HUES6 (cell line): ENCODE measurements at regions not wholly inside any gene's neighbourhood (a gene's known extent, or its start where the extent isn't known, plus 50 kb on each side); places are given as distances from the start of the nearest gene placed in this dataset.

Experiments
- H3K27ac ChIP-seq: 2 replicates; pipeline ENCODE4 v1.7.0; 2013; ENCODE audit warnings: low read depth, mild to moderate bottlenecking, low read length, inconsistent platforms
- H3K27me3 ChIP-seq: 2 replicates; pipeline ENCODE4 v1.6.1; 2013; ENCODE audit warnings: low read length; ENCODE audit not compliant: control insufficient read depth, insufficient read depth
- H3K36me3 ChIP-seq: 2 replicates; pipeline ENCODE4 v1.6.1; 2013; ENCODE audit warnings: low read length; ENCODE audit not compliant: control insufficient read depth, insufficient read depth
- H3K4me1 ChIP-seq: 2 replicates; pipeline ENCODE4 v1.6.1; 2013; ENCODE audit warnings: low read length; ENCODE audit not compliant: control insufficient read depth, insufficient read depth
- H3K4me3 ChIP-seq: 2 replicates; pipeline ENCODE4 v1.5.1; 2013; ENCODE audit warnings: low read depth, low read length
- H3K9ac ChIP-seq: one replicate; pipeline ENCODE4 v1.6.1; 2013; ENCODE audit warnings: mild to moderate bottlenecking, low read length
- H3K9me3 ChIP-seq: 2 replicates; pipeline ENCODE4 v1.6.1; 2013; ENCODE audit warnings: low read depth, low read length; ENCODE audit not compliant: control insufficient read depth, insufficient read depth

DNA sequence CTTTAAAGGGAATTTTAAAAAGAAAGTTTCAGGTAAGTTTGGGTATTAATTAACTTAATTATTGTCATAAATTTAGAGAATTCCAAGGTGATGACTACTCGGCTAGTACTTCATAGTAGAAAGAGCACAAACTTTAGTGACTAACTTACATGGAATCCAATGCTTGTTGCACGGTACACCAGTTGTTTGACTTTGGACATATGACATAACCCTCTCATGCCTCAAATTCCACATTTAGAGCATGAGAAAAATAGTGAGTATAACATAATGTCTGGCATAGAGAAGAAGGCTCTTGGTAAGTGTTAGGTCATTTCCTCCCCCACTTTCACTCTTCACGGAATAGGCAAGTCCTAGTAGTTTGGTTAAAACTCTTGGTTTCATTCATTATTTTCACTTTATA, 1249.4 kb upstream of the SLC10A2 start:
- H3K4me1 ChIP-seq: no peaks in the 10 kb centered on the region
- H3K27me3 ChIP-seq: no peaks in the 10 kb centered on the region
- H3K36me3 ChIP-seq: no peaks in the 10 kb centered on the region
- H3K27ac ChIP-seq: no peak overlapping the region
- no peak overlapping the region for H3K9ac ChIP-seq
- no peak overlapping the region for H3K4me3 ChIP-seq
- peaks cover 11% of the 10 kb centered on the region for H3K9me3 ChIP-seq

DNA sequence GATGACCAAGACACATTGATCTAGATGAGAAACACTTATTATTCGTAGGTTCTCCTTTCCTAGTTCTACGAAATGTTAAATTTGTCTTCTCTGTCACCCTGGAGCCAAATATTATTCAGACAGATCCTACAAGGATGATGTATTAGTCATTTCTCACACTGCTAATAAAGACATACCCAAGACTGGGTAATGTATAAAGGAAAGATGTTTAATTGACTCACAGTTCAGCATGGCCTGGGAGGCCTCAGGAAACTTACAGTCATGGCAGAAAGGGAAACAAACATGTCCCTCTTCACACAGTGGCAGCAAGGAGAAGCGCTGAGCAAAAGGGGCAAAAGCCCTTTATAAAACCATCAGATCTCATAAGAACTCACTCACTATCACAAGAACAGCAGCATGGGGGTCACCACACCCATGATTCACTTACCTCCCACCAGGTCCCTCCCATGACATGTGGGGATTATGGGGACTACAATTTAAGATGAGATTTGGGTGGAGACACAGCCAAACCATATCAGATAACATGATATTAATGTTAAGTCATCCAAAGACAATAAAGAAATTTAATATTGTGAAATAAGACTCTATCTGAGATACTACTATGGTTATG, 1248.8 kb upstream of the SLC10A2 start:
- H3K36me3 ChIP-seq: no peaks in the 10 kb centered on the region
- no peak overlapping the region for H3K4me3 ChIP-seq
- no peak overlapping the region for H3K27ac ChIP-seq
- H3K9me3 ChIP-seq: peaks cover 11% of the 10 kb centered on the region
- no peak overlapping the region for H3K9ac ChIP-seq
- no peaks in the 10 kb centered on the region for H3K4me1 ChIP-seq
- no peaks in the 10 kb centered on the region for H3K27me3 ChIP-seq

DNA sequence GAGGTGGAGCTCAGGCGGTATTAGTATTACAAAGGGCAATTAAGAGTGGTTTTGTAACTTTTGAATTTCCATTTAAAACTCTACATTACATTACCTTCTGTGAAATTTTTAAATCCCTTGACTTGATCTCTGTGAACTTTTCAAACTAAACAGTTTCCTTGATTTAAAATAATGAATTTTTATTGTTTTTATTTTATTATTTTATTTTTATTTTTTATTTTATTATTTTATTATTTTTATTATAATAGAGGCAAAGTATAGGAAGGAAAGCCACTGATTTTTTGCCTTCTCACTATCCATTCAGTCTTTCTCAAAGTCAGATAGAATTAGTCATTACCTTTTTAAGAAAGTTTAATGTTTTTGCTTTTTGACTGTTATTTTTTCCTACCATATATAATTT, 1248.1 kb upstream of the SLC10A2 start:
- Histone ChIP-seq H3K9ac (no peak overlapping the region), H3K4me1 (no peaks in the 10 kb centered on the region), H3K36me3 (no peaks in the 10 kb centered on the region), H3K27ac (no peak overlapping the region), H3K4me3 (no peak overlapping the region), H3K9me3 (peaks cover 11% of the 10 kb centered on the region), H3K27me3 (no peaks in the 10 kb centered on the region)

DNA sequence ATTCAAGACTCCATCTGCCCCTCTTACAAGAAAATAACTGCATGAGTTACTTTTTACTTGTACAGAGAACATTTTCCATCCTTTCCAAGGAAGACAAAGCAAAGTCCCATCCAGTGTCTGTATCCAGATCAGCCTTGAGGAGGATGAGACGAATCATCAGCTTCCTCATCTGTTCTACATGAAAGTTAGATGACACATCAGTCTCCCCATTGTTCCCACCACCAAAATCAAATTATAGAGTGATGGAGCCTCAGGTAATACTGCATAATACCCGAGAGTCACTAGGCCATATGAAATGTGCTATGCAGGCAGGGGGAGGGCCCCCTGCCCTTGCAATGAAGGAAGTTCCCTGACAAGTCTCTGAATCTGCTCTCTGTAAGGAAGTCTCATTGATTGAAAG, 1244.6 kb upstream of the SLC10A2 start:
- Histone ChIP-seq H3K27me3 (no peaks in the 10 kb centered on the region), H3K9ac (no peak overlapping the region), H3K4me3 (no peak overlapping the region), H3K27ac (no peak overlapping the region), H3K4me1 (no peaks in the 10 kb centered on the region), H3K36me3 (no peaks in the 10 kb centered on the region), H3K9me3 (peaks cover 11% of the 10 kb centered on the region)

DNA sequence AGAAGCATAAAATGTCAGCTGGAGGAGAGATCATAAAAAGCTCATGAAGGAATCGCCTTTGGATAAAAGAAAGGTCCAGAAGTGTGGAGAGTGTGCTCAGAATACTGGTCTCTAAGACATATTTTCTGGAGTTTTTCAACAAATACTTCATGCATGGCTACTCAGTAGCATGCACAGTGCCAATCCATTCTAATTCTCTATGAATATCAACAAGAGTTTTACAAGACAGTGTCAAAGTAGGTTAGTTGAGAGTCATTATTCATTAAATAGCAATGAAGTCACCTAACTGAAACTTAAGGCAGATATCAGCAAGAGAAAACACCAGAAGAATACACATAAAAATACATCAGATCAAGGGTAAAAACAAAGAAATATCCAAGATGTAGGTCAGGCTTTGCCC, 1243.2 kb upstream of the SLC10A2 start:
- no peaks in the 10 kb centered on the region for H3K27me3 ChIP-seq
- H3K4me1 ChIP-seq: no peaks in the 10 kb centered on the region
- H3K36me3 ChIP-seq: no peaks in the 10 kb centered on the region
- H3K4me3 ChIP-seq: no peak overlapping the region
- H3K9me3 ChIP-seq: peaks cover 11% of the 10 kb centered on the region
- H3K27ac ChIP-seq: no peak overlapping the region
- no peak overlapping the region for H3K9ac ChIP-seq

DNA sequence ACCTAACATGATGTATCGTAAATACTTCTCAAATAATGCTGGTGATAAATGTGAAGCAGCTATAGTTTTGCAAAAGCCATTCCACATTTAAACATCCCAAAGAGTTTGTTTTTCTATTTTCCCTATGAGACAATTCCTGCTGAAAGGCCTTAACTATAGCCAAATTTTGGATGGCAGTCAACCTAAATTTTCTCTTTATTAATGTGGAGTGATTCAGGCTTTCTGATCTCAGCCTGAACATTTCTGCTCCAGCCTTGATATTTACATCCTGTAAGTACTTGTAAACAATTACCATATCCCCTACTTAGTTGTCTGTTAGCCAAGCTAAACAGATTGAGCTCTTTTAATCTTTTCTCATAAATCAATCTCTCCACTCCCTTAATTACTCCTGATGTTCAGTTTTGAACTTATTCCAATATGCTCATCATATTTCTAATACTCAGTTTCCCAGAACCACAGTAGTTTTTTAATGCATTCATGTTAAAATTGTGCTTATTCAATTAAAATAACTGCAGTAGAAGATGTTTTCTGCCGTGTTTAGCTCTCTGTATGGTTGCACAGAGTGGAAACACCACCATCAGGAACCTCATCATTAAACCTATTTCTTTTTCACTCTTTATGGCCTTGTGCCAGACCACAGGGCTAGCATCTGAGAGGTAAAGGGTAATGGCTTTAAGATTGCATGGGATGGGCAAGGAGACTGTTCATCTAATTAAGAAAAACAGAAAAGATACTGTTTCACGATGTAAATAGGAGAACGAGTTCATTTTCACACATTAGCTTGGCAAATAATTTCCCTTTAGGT, 1235.2 kb upstream of the SLC10A2 start:
- no peak overlapping the region for H3K4me3 ChIP-seq
- no peaks in the 10 kb centered on the region for H3K9me3 ChIP-seq
- H3K36me3 ChIP-seq: no peaks in the 10 kb centered on the region
- H3K9ac ChIP-seq: no peak overlapping the region
- H3K27ac ChIP-seq: no peak overlapping the region
- H3K27me3 ChIP-seq: no peaks in the 10 kb centered on the region
- H3K4me1 ChIP-seq: no peaks in the 10 kb centered on the region

DNA sequence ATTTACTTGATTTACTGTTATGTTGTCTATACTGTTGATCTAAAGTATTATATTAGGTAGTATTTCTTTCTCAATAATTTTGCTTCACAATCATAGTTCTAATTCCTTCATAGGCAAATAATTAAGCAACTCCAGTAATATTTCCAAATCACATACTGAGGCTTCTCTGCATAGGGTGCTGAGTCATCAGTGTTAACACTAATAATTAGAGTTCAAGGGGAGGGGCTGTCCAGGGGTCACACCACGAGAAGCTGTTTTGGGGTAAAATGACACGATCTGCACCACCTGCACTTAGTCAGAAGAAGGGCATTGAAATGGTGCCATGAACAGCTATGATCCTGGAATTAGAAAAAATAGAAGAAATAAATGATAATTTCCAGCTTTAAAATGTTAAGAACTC, 1230.9 kb upstream of the SLC10A2 start:
- Histone ChIP-seq H3K27ac (no peak overlapping the region), H3K9me3 (no peaks in the 10 kb centered on the region), H3K27me3 (no peaks in the 10 kb centered on the region), H3K36me3 (no peaks in the 10 kb centered on the region), H3K4me1 (no peaks in the 10 kb centered on the region), H3K9ac (no peak overlapping the region), H3K4me3 (no peak overlapping the region)

DNA sequence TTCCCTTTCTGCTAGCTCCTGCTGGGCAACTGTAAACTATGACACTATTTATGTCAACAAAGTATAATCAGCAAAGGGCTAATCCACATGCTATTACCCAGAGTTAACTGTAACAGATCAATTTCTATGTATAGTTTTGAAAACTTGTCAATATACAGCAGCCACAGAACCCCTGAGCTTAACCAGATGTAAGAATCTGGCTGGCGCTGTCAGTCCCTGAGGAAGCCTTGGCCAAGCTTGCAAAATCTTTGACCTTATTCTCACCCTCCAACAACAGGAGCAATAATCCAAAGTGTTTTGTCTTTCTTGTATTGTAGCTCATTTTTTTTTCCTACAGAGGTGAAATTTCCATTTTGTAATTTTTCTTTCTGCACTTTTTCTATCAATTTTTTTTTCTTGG, 1230.1 kb upstream of the SLC10A2 start:
- Histone ChIP-seq H3K27me3 (no peaks in the 10 kb centered on the region), H3K27ac (no peak overlapping the region), H3K36me3 (no peaks in the 10 kb centered on the region), H3K4me3 (no peak overlapping the region), H3K4me1 (no peaks in the 10 kb centered on the region), H3K9ac (no peak overlapping the region), H3K9me3 (no peaks in the 10 kb centered on the region)

DNA sequence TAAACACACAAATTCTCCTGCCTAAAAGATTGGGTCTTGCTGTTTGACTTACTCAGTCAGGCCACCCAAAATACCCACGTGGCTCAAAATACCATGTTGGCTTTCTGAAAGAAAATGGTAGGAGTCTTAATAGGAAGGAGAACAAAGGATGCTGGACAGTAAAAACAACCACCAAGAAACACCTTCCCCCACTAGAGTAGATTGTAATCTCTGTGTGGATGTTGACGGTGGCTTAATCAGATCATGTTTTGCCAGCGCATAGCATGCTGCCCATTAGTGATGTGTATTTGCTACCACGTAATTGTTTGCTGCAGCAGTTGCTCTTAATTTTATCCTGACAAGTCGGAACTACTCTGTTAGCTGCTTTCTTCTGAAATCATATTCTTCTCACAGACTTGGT, 1229.3 kb upstream of the SLC10A2 start:
- no peaks in the 10 kb centered on the region for H3K36me3 ChIP-seq
- no peaks in the 10 kb centered on the region for H3K4me1 ChIP-seq
- no peak overlapping the region for H3K27ac ChIP-seq
- no peaks in the 10 kb centered on the region for H3K27me3 ChIP-seq
- H3K9me3 ChIP-seq: no peaks in the 10 kb centered on the region
- H3K9ac ChIP-seq: no peak overlapping the region
- H3K4me3 ChIP-seq: no peak overlapping the region

DNA sequence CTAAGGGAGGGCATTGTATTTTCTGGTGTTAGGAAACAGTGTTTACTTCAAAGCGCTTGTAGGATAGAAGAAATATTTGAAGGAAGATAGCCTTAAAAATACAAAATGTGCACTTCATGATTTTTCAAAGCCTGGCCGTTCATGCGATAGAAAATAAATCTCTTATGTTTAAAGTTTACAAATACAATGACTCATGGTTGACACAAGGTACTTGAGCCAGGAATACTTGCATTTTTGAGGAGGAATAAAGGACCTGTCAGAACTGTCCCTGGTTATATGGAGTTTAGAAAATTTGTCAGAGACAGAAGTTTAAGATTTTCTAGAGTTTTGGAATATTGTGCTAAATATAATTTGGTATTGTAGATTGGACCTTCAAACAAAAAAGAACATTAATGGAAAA, 1223.2 kb upstream of the SLC10A2 start:
- Histone ChIP-seq H3K36me3 (no peaks in the 10 kb centered on the region), H3K27me3 (no peaks in the 10 kb centered on the region), H3K9ac (no peak overlapping the region), H3K27ac (no peak overlapping the region), H3K4me3 (no peak overlapping the region), H3K4me1 (peaks cover 5% of the 10 kb centered on the region; the same call in 1 of the 2 replicates), H3K9me3 (no peaks in the 10 kb centered on the region)

DNA sequence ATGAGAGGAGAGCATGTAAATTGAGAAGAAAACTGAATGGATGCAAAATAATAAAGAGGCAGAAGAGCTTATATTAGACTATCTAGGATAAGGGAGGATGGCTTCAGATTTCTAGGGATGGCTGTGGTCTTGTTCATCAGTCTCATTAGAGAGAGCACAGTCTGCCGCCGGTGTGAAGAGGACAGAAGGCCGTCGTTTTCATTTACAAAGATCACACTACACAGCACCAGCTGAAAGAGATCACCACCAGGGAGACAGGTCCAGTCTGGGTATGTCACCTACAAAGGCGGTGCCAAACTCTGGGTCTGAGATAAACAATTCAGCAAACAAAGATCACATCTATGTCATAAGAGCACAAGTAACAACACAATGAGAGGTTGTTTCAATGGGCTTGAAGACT, 1222.3 kb upstream of the SLC10A2 start:
- Histone ChIP-seq H3K9me3 (no peaks in the 10 kb centered on the region), H3K27ac (no peak overlapping the region), H3K9ac (no peak overlapping the region), H3K27me3 (no peaks in the 10 kb centered on the region), H3K4me1 (peaks cover 5% of the 10 kb centered on the region; the same call in 1 of the 2 replicates), H3K36me3 (no peaks in the 10 kb centered on the region), H3K4me3 (no peak overlapping the region)
